HL-60 (cell line): ENCODE measurements at regions not wholly inside any gene's neighbourhood (a gene's known extent, or its start where the extent isn't known, plus 50 kb on each side); places are given as distances from the start of the nearest gene placed in this dataset.

Source experiments
- DNase-seq, 2 experiments: peaks; one replicate each; pipeline ENCODE4 v3.0.0-alpha.2; 2010 to 2020; ENCODE audit warnings: low read depth in 1 of 2, low spot score in 1 of 2
- H3K27ac ChIP-seq: fragments of 250-450 bp; sonication (Bioruptor Pico); replicated peaks from 2 replicates; pipeline ENCODE4 v1.5.1; 2020; ENCODE audit warnings: mild to moderate bottlenecking, moderate library complexity
- H3K27me3 ChIP-seq: fragments of 250-450 bp; sonication (Bioruptor Pico); 2 replicates; pipeline ENCODE4 v1.5.1; 2021; ENCODE audit warnings: mild to moderate bottlenecking, moderate library complexity; ENCODE audit not compliant: insufficient read depth, poor library complexity, severe bottlenecking
- H3K4me3 ChIP-seq: replicated peaks from 2 replicates; pipeline ENCODE4 v1.5.1; 2011; ENCODE audit warnings: mild to moderate bottlenecking, control low read depth, low read length; ENCODE audit not compliant: insufficient read depth
- GABPA ChIP-seq: IDR thresholded peaks from 2 replicates; pipeline ENCODE4 v1.6.1; 2012; ENCODE audit warnings: low read depth
- POLR2AphosphoS5 ChIP-seq: IDR thresholded peaks from 2 replicates; pipeline ENCODE4 v1.6.1; 2012; ENCODE audit warnings: low read depth
- SPI1 ChIP-seq: IDR thresholded peaks from 2 replicates; pipeline ENCODE4 v1.6.1; 2012; ENCODE audit warnings: low read depth, mild to moderate bottlenecking, borderline replicate concordance
- TF ChIP-seq, protein P1 (sequence below): IDR thresholded peaks from 2 replicates; pipeline ENCODE4 v1.6.1; 2012; ENCODE audit warnings: low read depth; ENCODE audit not compliant: insufficient replicate concordance
- TF ChIP-seq, protein P2 (sequence below): IDR thresholded peaks from one replicate; pipeline ENCODE4 v1.5.1; 2011; ENCODE audit warnings: low read length, control low read depth, inconsistent platforms; ENCODE audit not compliant: insufficient read depth

DNA sequence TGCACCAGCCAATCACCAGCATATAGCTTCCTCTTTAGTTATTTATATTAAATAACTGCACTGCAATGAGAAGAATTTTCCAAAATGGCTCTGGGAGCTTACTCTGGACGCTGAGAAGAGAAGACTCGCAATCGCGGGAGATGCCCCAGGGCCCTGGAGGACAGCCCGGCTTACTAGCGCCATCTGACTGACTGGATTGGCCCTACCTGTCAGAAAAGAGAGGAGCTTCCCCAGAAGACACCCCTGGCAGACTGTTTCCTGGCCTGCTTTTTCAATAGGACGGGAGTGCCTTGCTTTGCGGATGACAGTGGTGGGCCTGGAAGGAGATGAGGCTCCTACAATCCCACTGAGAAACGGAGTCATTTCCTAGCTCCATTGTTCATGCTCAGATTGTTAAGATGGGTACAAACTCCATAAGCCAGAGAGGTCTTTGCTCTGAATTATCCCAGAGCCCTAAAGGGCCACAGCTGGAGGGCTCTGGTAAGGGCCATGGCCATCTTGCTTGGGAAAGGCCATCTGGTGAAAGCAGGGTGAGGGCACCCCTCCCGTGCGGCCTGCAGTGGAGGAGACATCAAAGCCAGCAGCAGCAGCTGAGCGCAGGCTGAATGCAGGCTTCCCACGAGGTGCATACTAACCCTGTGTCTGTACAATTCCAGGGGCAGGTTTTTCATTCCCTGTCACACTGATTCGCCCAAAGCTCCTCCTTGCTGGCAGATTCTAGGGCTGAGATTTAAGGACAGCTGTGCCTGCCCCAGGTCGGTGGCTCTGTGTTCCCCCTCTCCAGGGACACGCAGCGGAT, 92.1 kb downstream of the GALR1 start:
- no peak for DNase-seq
- TF ChIP-seq POLR2AphosphoS5 (no peak), SPI1 (no peak), GABPA (no peak)
- TF ChIP-seq, protein P1, sequence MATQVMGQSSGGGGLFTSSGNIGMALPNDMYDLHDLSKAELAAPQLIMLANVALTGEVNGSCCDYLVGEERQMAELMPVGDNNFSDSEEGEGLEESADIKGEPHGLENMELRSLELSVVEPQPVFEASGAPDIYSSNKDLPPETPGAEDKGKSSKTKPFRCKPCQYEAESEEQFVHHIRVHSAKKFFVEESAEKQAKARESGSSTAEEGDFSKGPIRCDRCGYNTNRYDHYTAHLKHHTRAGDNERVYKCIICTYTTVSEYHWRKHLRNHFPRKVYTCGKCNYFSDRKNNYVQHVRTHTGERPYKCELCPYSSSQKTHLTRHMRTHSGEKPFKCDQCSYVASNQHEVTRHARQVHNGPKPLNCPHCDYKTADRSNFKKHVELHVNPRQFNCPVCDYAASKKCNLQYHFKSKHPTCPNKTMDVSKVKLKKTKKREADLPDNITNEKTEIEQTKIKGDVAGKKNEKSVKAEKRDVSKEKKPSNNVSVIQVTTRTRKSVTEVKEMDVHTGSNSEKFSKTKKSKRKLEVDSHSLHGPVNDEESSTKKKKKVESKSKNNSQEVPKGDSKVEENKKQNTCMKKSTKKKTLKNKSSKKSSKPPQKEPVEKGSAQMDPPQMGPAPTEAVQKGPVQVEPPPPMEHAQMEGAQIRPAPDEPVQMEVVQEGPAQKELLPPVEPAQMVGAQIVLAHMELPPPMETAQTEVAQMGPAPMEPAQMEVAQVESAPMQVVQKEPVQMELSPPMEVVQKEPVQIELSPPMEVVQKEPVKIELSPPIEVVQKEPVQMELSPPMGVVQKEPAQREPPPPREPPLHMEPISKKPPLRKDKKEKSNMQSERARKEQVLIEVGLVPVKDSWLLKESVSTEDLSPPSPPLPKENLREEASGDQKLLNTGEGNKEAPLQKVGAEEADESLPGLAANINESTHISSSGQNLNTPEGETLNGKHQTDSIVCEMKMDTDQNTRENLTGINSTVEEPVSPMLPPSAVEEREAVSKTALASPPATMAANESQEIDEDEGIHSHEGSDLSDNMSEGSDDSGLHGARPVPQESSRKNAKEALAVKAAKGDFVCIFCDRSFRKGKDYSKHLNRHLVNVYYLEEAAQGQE, result no peak
- TF ChIP-seq, protein P2, sequence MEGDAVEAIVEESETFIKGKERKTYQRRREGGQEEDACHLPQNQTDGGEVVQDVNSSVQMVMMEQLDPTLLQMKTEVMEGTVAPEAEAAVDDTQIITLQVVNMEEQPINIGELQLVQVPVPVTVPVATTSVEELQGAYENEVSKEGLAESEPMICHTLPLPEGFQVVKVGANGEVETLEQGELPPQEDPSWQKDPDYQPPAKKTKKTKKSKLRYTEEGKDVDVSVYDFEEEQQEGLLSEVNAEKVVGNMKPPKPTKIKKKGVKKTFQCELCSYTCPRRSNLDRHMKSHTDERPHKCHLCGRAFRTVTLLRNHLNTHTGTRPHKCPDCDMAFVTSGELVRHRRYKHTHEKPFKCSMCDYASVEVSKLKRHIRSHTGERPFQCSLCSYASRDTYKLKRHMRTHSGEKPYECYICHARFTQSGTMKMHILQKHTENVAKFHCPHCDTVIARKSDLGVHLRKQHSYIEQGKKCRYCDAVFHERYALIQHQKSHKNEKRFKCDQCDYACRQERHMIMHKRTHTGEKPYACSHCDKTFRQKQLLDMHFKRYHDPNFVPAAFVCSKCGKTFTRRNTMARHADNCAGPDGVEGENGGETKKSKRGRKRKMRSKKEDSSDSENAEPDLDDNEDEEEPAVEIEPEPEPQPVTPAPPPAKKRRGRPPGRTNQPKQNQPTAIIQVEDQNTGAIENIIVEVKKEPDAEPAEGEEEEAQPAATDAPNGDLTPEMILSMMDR, result no peak

DNA sequence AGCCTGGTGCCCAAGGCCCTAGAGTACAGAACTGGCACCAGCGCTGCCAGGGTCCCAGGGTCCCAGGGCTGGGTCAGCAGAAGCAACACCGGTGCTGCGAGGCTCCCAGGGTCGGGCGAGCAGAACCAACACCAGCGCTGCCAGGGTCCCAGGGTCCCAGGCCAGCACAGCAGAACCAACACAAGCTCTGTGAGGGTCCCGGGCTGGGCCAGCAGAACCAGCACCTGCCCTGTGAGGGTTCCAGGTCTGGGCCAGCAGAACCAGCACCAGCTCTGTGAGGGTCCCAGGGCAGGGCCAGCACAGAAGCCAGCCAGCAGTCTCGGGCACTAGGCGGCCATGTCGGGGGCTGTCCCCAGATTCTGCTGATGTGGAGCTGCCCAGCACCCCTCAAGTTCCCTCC, 93.1 kb downstream of the GALR1 start:
- DNase-seq, result no peak
- Histone ChIP-seq H3K27ac (no peak overlapping the region), H3K27me3 (peaks cover 10% of the 10 kb centered on the region), H3K4me3 (no peak overlapping the region)
- TF ChIP-seq GABPA (no peak), POLR2AphosphoS5 (no peak), SPI1 (no peak)
- TF ChIP-seq, protein P1, result no peak
- TF ChIP-seq, protein P2, result no peak

More for the DNA sequence above, 92.1 kb downstream of the GALR1 start:
- H3K27me3 ChIP-seq, result peaks cover 10% of the 10 kb centered on the region
- no peak overlapping the region for H3K27ac ChIP-seq
- no peak overlapping the region for H3K4me3 ChIP-seq

DNA sequence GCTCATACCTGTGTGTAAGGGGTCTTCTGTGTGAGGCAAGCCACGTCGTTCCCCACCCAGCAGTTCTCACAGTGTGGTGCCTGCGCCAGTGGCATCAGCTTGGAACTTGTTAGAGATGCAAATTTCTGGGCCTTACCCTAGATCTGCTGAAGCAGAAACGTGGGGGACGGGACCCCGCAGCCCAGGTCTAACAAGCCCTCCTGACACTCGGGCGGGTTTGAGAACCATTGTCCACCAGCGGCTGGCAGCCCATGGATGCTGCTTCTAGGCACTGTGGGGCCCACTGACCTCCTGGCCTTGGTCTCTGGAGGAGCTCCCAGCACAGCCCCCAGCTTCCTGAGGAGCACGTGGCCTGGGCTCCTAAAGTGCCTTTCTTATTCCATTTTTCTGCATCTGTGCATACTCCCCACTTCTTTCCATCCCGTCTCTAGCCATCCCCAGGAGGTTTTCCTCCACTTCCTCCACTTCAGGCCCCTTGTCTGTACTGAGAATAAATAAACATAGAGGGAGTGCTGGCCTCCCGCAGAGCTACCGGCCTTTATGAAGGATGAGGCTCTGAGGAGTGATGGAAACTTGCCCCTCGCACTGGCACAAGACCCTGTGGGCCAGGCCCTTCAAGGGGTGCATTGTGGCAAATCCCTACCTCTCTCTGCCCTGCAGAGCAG, 94.3 kb downstream of the GALR1 start:
- H3K27me3 ChIP-seq, result peaks cover 5% of the 10 kb centered on the region
- H3K4me3 ChIP-seq, result no peak overlapping the region
- no peak for DNase-seq
- H3K27ac ChIP-seq, result no peak overlapping the region
- TF ChIP-seq GABPA (no peak), SPI1 (no peak), POLR2AphosphoS5 (no peak)
- TF ChIP-seq, protein P1, result no peak
- TF ChIP-seq, protein P2, result no peak
